Calu3 (cell line): ENCODE measurements at regions not wholly inside any gene's neighbourhood (a gene's known extent, or its start where the extent isn't known, plus 50 kb on each side); places are given as distances from the start of the nearest gene placed in this dataset.

ENCODE experiments used
- BruUV-seq: library from RNA; stranded (reverse); fragments of 400-500 nt; replicated peaks from 2 replicates; lab custom pipeline; 2021; lab: Mats Ljungman, UMichigan
- CTCF ChIA-PET: fragments of 300-600 bp; sonication (Branson Sonifier 250); formaldehyde crosslinking; loops from one replicate; lab custom pipeline; 2022; ENCODE audit warnings: antibody characterized with exemption; lab: Charles Lee
- DNase-seq: peaks from one replicate; pipeline ENCODE4 v3.0.0; 2022
- H3K27ac Mint-ChIP-seq: one replicate; pipeline ENCODE4 v1.8.0; 2022; ENCODE audit warnings: mixed read lengths; ENCODE audit not compliant: unreplicated experiment
- H3K27me3 Mint-ChIP-seq: one replicate; pipeline ENCODE4 v1.8.0; 2022; ENCODE audit warnings: mixed read lengths; ENCODE audit not compliant: unreplicated experiment
- H3K36me3 Mint-ChIP-seq: one replicate; pipeline ENCODE4 v1.8.0; 2022; ENCODE audit warnings: mild to moderate bottlenecking, moderate library complexity, mixed read lengths; ENCODE audit not compliant: insufficient read depth, unreplicated experiment
- H3K4me1 Mint-ChIP-seq: one replicate; pipeline ENCODE4 v1.8.0; 2022; ENCODE audit warnings: mild to moderate bottlenecking, low read depth, mixed read lengths; ENCODE audit not compliant: unreplicated experiment
- H3K4me3 Mint-ChIP-seq: one replicate; pipeline ENCODE4 v1.8.0; 2022; ENCODE audit warnings: mild to moderate bottlenecking, low read depth, moderate library complexity, mixed read lengths; ENCODE audit not compliant: unreplicated experiment
- H3K9me3 Mint-ChIP-seq: one replicate; pipeline ENCODE4 v1.8.0; 2022; ENCODE audit warnings: low read depth, mixed read lengths; ENCODE audit not compliant: unreplicated experiment
- intact Hi-C: fragments of 100-400 bp; cut with micrococcal nuclease; formaldehyde crosslinking; loops from one replicate; pipeline ENCODE4 v1.10.0; 2022; ENCODE audit not compliant: unreplicated experiment
- TF ChIP-seq, protein P1 (sequence below): fragments of 200-600 bp; IDR thresholded peaks from one replicate; pipeline ENCODE4 v1.8.0; 2022; ENCODE audit warnings: antibody characterized with exemption; ENCODE audit not compliant: unreplicated experiment

DNA sequence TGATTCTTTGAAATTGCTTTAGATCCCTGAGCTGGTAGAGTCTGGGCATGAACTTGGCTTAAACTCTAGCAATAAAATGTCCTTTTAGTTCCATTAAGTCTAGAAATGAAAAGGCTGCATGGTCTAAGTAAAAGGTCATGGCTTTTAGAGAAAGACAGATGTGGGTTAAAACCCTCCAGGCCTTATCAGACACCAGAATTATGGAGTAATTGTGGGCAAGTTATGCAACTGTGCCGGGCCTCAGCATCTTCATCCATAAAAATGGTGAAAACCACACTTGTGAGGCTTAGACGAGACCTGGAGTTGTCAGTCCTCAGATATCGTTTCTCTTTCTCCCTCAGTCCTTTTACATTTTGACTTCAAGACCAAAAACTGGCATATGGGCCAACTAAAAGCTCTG is 597.9 kb upstream of the KIRREL3 start:
- TF ChIP-seq, protein P1, sequence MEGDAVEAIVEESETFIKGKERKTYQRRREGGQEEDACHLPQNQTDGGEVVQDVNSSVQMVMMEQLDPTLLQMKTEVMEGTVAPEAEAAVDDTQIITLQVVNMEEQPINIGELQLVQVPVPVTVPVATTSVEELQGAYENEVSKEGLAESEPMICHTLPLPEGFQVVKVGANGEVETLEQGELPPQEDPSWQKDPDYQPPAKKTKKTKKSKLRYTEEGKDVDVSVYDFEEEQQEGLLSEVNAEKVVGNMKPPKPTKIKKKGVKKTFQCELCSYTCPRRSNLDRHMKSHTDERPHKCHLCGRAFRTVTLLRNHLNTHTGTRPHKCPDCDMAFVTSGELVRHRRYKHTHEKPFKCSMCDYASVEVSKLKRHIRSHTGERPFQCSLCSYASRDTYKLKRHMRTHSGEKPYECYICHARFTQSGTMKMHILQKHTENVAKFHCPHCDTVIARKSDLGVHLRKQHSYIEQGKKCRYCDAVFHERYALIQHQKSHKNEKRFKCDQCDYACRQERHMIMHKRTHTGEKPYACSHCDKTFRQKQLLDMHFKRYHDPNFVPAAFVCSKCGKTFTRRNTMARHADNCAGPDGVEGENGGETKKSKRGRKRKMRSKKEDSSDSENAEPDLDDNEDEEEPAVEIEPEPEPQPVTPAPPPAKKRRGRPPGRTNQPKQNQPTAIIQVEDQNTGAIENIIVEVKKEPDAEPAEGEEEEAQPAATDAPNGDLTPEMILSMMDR: no peak
- CTCF ChIA-PET: no interaction called here
- DNase-seq: no peak
- H3K4me1 Mint-ChIP-seq: no peaks in the 10 kb centered on the region
- no TSS peak for BruUV-seq
- no peak overlapping the region for H3K27ac Mint-ChIP-seq
- H3K4me3 Mint-ChIP-seq: no peak overlapping the region
- H3K36me3 Mint-ChIP-seq: no peaks in the 10 kb centered on the region
- intact Hi-C loops: no loop called here
- H3K9me3 Mint-ChIP-seq: peaks cover 13% of the 10 kb centered on the region
- H3K27me3 Mint-ChIP-seq: no peaks in the 10 kb centered on the region

DNA sequence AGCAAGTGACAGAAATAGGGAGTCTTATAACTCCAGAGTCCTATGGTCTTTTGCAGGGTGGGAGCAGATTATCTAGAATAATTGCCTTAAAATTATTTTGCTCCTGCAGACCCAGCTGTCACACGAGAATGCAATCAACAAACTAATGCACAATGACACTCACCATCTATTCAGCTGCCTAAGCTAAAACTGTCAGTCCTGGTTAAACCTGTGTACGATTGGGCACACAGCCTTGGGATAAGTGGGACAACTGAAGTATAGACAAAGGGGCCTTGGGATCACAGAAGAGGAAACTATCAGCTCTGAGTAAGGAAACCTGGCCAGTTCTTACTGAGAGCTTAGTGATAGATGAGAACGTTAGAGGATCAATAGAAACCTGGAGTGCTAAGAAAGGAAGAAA is 595.9 kb upstream of the KIRREL3 start:
- no peaks in the 10 kb centered on the region for H3K4me1 Mint-ChIP-seq
- H3K4me3 Mint-ChIP-seq: no peak overlapping the region
- no peak for DNase-seq
- H3K36me3 Mint-ChIP-seq: no peaks in the 10 kb centered on the region
- intact Hi-C loops: no loop called here
- TF ChIP-seq, protein P1: no peak
- CTCF ChIA-PET: no interaction called here
- peaks cover 13% of the 10 kb centered on the region for H3K9me3 Mint-ChIP-seq
- no peak overlapping the region for H3K27ac Mint-ChIP-seq
- BruUV-seq: no TSS peak
- H3K27me3 Mint-ChIP-seq: no peaks in the 10 kb centered on the region

DNA sequence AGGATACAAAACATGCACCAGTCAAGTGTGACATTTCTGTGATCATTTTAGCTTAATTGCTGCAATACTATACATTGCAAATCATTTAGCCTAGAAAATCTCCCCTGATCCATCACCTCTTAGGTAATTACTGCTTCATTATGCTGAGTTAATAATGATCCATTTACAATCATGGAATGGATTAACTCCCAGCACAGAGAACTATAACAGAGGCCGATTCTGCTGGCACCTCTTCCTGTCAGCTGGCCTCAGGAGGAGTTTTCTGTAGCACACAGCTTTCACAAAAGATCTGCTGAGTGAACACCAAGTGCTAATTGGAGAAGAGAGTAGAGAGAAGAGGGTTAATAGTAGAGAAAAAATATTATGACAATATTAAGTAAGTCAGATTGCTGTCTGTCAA is 591.8 kb upstream of the KIRREL3 start:
- Mint-ChIP-seq H3K9me3 (peaks cover 6% of the 10 kb centered on the region), H3K27ac (no peak overlapping the region), H3K4me1 (no peaks in the 10 kb centered on the region), H3K36me3 (no peaks in the 10 kb centered on the region), H3K27me3 (no peaks in the 10 kb centered on the region), H3K4me3 (no peak overlapping the region)
- CTCF ChIA-PET: no interaction called here
- no peak for DNase-seq
- no TSS peak for BruUV-seq
- TF ChIP-seq, protein P1: no peak
- intact Hi-C loops: no loop called here

DNA sequence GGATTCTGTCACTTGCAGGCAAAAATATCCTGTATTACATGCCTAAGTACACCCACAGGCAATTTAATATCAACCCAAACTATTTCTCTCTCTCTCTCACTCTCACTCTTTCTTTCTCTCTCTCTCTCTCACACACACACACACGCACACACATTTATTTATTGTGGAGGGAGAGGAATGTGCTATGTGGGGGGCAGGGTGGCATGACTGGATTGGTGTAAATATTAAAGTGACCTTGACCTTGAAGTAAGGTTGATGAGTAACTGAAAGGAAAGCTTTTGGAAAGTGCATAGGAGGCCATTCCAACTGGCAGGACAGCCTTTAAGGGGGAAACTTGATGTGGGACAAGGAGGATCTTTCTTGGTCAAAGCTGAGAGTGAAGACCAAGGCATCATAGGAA is 589.7 kb upstream of the KIRREL3 start:
- DNase-seq: no peak
- H3K4me3 Mint-ChIP-seq: no peak overlapping the region
- H3K36me3 Mint-ChIP-seq: no peaks in the 10 kb centered on the region
- BruUV-seq: no TSS peak
- intact Hi-C loops: no loop called here
- no peak overlapping the region for H3K27ac Mint-ChIP-seq
- peaks cover 4% of the 10 kb centered on the region for H3K9me3 Mint-ChIP-seq
- no peaks in the 10 kb centered on the region for H3K27me3 Mint-ChIP-seq
- no peaks in the 10 kb centered on the region for H3K4me1 Mint-ChIP-seq
- CTCF ChIA-PET: no interaction called here
- TF ChIP-seq, protein P1: no peak
